ENCODE measurements at regions not wholly inside any gene's neighbourhood (a gene's known extent, or its start where the extent isn't known, plus 50 kb on each side); places are given as distances from the start of the nearest gene placed in this dataset.

GRCh38 chr4:81844717-81845116, 373.0 kb upstream of the RASGEF1B start:
- H3K4me1 ChIP-seq, result peaks cover 0 to 5% (median 2%) of the 10 kb centered on the region in 4 donors
- no peak overlapping the region for H3K27ac ChIP-seq (replicated peaks in 1 of 4)
- H3K4me3 ChIP-seq, result no peak overlapping the region
- WGBS, result 5% methylated on average over 3 of the region's 3 CpGs
- intact Hi-C loops (cut with DNase I), result loop anchor here (2.0 to 5.0 kb wide), 2 partner anchors 378 to 437 kb away; no protein-coding TSS in a partner anchor
- H3K9me3 ChIP-seq, result no peaks in the 10 kb centered on the region
- no peak for DNase-seq (ENCODE audit: extremely low spot score)
- H3K27me3 ChIP-seq, result no peaks in the 10 kb centered on the region
- H3K36me3 ChIP-seq, result no peaks in the 10 kb centered on the region
- no peak for TF ChIP-seq POLR2A (IDR thresholded peaks at IDR 0.05; ENCODE audit: low read depth)
- TF ChIP-seq EP300 (IDR thresholded peaks at IDR 0.05), result no peak
- TF ChIP-seq POLR2AphosphoS5 (IDR thresholded peaks at IDR 0.05), result no peak
- peak; percentile 78 to 83 (median 81) for TF ChIP-seq CTCF (IDR thresholded peaks at IDR 0.05)

- no peak overlapping the region for H3K4me3 ChIP-seq
- WGBS, result 71% methylated on average over 1 of the region's 1 CpG
- no peaks in the 10 kb centered on the region for H3K9me3 ChIP-seq
- DNase-seq (ENCODE audit: extremely low spot score), result no peak
- no peaks in the 10 kb centered on the region for H3K4me1 ChIP-seq
- intact Hi-C loops (cut with DNase I), result loop anchor here (5.0 kb wide), 1 partner anchor 432 kb away; no protein-coding TSS in a partner anchor
- H3K27ac ChIP-seq (replicated peaks in 1 of 4), result no peak overlapping the region
- TF ChIP-seq EP300 (IDR thresholded peaks at IDR 0.05), result no peak
- no peak for TF ChIP-seq POLR2AphosphoS5 (IDR thresholded peaks at IDR 0.05)
- TF ChIP-seq CTCF (IDR thresholded peaks at IDR 0.05), result no peak
- TF ChIP-seq POLR2A (IDR thresholded peaks at IDR 0.05; ENCODE audit: low read depth), result no peak
- H3K27me3 ChIP-seq, result no peaks in the 10 kb centered on the region
- H3K36me3 ChIP-seq, result no peaks in the 10 kb centered on the region
Measured at GRCh38 chr4:81839347-81840042, 367.8 kb upstream of the RASGEF1B start.

- no peak for TF ChIP-seq POLR2AphosphoS5 (IDR thresholded peaks at IDR 0.05)
- TF ChIP-seq POLR2A (IDR thresholded peaks at IDR 0.05; ENCODE audit: low read depth), result no peak
- no peak for TF ChIP-seq EP300 (IDR thresholded peaks at IDR 0.05)
- no peak for TF ChIP-seq CTCF (IDR thresholded peaks at IDR 0.05)
- no peak overlapping the region for H3K27ac ChIP-seq (replicated peaks in 1 of 4)
- intact Hi-C loops (cut with DNase I), result no loop called here
- H3K9me3 ChIP-seq, result no peaks in the 10 kb centered on the region
- H3K4me3 ChIP-seq, result no peak overlapping the region
- no peaks in the 10 kb centered on the region for H3K27me3 ChIP-seq
- H3K36me3 ChIP-seq, result no peaks in the 10 kb centered on the region
- 100% methylated on average over 2 of the region's 2 CpGs for WGBS
- no peaks in the 10 kb centered on the region for H3K4me1 ChIP-seq
- no peak for DNase-seq (ENCODE audit: extremely low spot score)
Measured at GRCh38 chr4:81838586-81838985, 366.9 kb upstream of the RASGEF1B start.

- intact Hi-C loops (cut with DNase I), result no loop called here
- H3K36me3 ChIP-seq, result no peaks in the 10 kb centered on the region
- 91% methylated on average over 1 of the region's 1 CpG for WGBS
- no peaks in the 10 kb centered on the region for H3K4me1 ChIP-seq
- H3K9me3 ChIP-seq, result no peaks in the 10 kb centered on the region
- H3K27ac ChIP-seq (replicated peaks in 1 of 4), result no peak overlapping the region
- H3K4me3 ChIP-seq, result no peak overlapping the region
- DNase-seq (ENCODE audit: extremely low spot score), result no peak
- H3K27me3 ChIP-seq, result no peaks in the 10 kb centered on the region
- no peak for TF ChIP-seq CTCF (IDR thresholded peaks at IDR 0.05)
- TF ChIP-seq POLR2A (IDR thresholded peaks at IDR 0.05; ENCODE audit: low read depth), result no peak
- TF ChIP-seq POLR2AphosphoS5 (IDR thresholded peaks at IDR 0.05), result no peak
- no peak for TF ChIP-seq EP300 (IDR thresholded peaks at IDR 0.05)
Measured at GRCh38 chr4:81836716-81837115, 365.0 kb upstream of the RASGEF1B start.

GRCh38 chr4:81833576-81833975, 361.9 kb upstream of the RASGEF1B start:
- Histone ChIP-seq H3K27ac (replicated peaks in 1 of 4) (no peak overlapping the region), H3K4me1 (no peaks in the 10 kb centered on the region), H3K9me3 (no peaks in the 10 kb centered on the region), H3K36me3 (no peaks in the 10 kb centered on the region), H3K27me3 (no peaks in the 10 kb centered on the region), H3K4me3 (no peak overlapping the region)
- TF ChIP-seq CTCF (IDR thresholded peaks at IDR 0.05) (no peak), EP300 (IDR thresholded peaks at IDR 0.05) (no peak), POLR2AphosphoS5 (IDR thresholded peaks at IDR 0.05) (no peak), POLR2A (IDR thresholded peaks at IDR 0.05; ENCODE audit: low read depth) (no peak)
- DNase-seq (ENCODE audit: extremely low spot score), result no peak
- intact Hi-C loops (cut with DNase I), result no loop called here
- WGBS, result 87% methylated on average over 3 of the region's 3 CpGs
